HFFc6 (cell line): ENCODE measurements at regions not wholly inside any gene's neighbourhood (a gene's known extent, or its start where the extent isn't known, plus 50 kb on each side); places are given as distances from the start of the nearest gene placed in this dataset.

ENCODE experiments used
- DNase-seq: peaks from one replicate; pipeline ENCODE4 v3.0.0-alpha.2; 2018
- H3K27ac Mint-ChIP-seq: 2 replicates; pipeline ENCODE4 v1.8.0; 2020; ENCODE audit warnings: mild to moderate bottlenecking, mixed read lengths
- H3K27me3 Mint-ChIP-seq: 2 replicates; pipeline ENCODE4 v1.8.0; 2021; ENCODE audit warnings: mild to moderate bottlenecking, moderate library complexity, mixed read lengths; ENCODE audit not compliant: insufficient read depth
- H3K36me3 Mint-ChIP-seq: 2 replicates; pipeline ENCODE4 v1.8.0; 2021; ENCODE audit warnings: low read depth, mixed read lengths
- H3K4me1 Mint-ChIP-seq: 2 replicates; pipeline ENCODE4 v1.8.0; 2020; ENCODE audit warnings: low read depth, mixed read lengths
- H3K4me3 Mint-ChIP-seq: 2 replicates; pipeline ENCODE4 v1.8.0; 2020; ENCODE audit warnings: mild to moderate bottlenecking, moderate library complexity, mixed read lengths
- H3K9me3 Mint-ChIP-seq: 2 replicates; pipeline ENCODE4 v1.8.0; 2020; ENCODE audit warnings: mild to moderate bottlenecking, mixed read lengths
- CTCF ChIP-seq: fragments of 200-600 bp; sonication (generic); IDR thresholded peaks from 2 replicates; pipeline ENCODE4 v1.5.0; 2021; ENCODE audit warnings: antibody characterized with exemption, mild to moderate bottlenecking

- H3K9me3 Mint-ChIP-seq: no peaks in the 10 kb centered on the region
- H3K36me3 Mint-ChIP-seq: no peaks in the 10 kb centered on the region
- peaks cover 36% of the 10 kb centered on the region for H3K4me1 Mint-ChIP-seq
- H3K27ac Mint-ChIP-seq: no peak overlapping the region
- peaks cover 19% of the 10 kb centered on the region for H3K27me3 Mint-ChIP-seq
- no peak for TF ChIP-seq CTCF
- no peak overlapping the region for H3K4me3 Mint-ChIP-seq
- no peak for DNase-seq
Observed at GRCh38 chr3:72597756-72598195, 250.5 kb downstream of the SHQ1 start.

GRCh38 chr3:72597043-72597442, 251.2 kb downstream of the SHQ1 start:
- Mint-ChIP-seq H3K27ac (no peak overlapping the region), H3K9me3 (no peaks in the 10 kb centered on the region), H3K4me3 (no peak overlapping the region), H3K27me3 (peaks cover 13% of the 10 kb centered on the region), H3K36me3 (no peaks in the 10 kb centered on the region), H3K4me1 (peaks cover 43% of the 10 kb centered on the region)
- no peak for DNase-seq
- no peak for TF ChIP-seq CTCF

- no peak for DNase-seq
- H3K9me3 Mint-ChIP-seq: no peaks in the 10 kb centered on the region
- no peak for TF ChIP-seq CTCF
- no peaks in the 10 kb centered on the region for H3K36me3 Mint-ChIP-seq
- H3K4me3 Mint-ChIP-seq: no peak overlapping the region
- H3K27me3 Mint-ChIP-seq: peaks cover 13% of the 10 kb centered on the region
- H3K27ac Mint-ChIP-seq: no peak overlapping the region
- H3K4me1 Mint-ChIP-seq: peaks cover 53% of the 10 kb centered on the region
Observed at GRCh38 chr3:72595927-72596610, 252.2 kb downstream of the SHQ1 start.

GRCh38 chr3:72595376-72595775, 252.9 kb downstream of the SHQ1 start:
- Mint-ChIP-seq H3K4me3 (no peak overlapping the region), H3K36me3 (no peaks in the 10 kb centered on the region), H3K27ac (no peak overlapping the region), H3K27me3 (peaks cover 13% of the 10 kb centered on the region), H3K4me1 (peaks cover 60% of the 10 kb centered on the region), H3K9me3 (no peaks in the 10 kb centered on the region)
- DNase-seq: no peak
- no peak for TF ChIP-seq CTCF

GRCh38 chr3:72594615-72595215, 253.5 kb downstream of the SHQ1 start:
- no peak for TF ChIP-seq CTCF
- peaks cover 13% of the 10 kb centered on the region for H3K27me3 Mint-ChIP-seq

More at GRCh38 chr3:72594615-72595215, 253.5 kb downstream of the SHQ1 start:
- no peak overlapping the region for H3K4me3 Mint-ChIP-seq
- no peak for DNase-seq
- no peaks in the 10 kb centered on the region for H3K36me3 Mint-ChIP-seq
- no peaks in the 10 kb centered on the region for H3K9me3 Mint-ChIP-seq
- peaks cover 60% of the 10 kb centered on the region for H3K4me1 Mint-ChIP-seq
- H3K27ac Mint-ChIP-seq: no peak overlapping the region
